RKO (cell line): ENCODE measurements at regions not wholly inside any gene's neighbourhood (a gene's known extent, or its start where the extent isn't known, plus 50 kb on each side); places are given as distances from the start of the nearest gene placed in this dataset.

Experiments used
- DNase-seq: peaks from one replicate; pipeline ENCODE4 v3.0.0-alpha.2; 2016; ENCODE audit warnings: low spot score

- DNase-seq, result no peak
Measured at GRCh38 chr12:46468160-46468559, 95.6 kb upstream of the SLC38A2 start.

GRCh38 chr12:46465307-46465706, 92.7 kb upstream of the SLC38A2 start:
- DNase-seq, result no peak

GRCh38 chr12:46464863-46465262, 92.3 kb upstream of the SLC38A2 start:
- no peak for DNase-seq

- no peak for DNase-seq
Measured at GRCh38 chr12:46462641-46463355, 90.2 kb upstream of the SLC38A2 start.

- no peak for DNase-seq
Measured at GRCh38 chr12:46461907-46462640, 89.5 kb upstream of the SLC38A2 start.

- DNase-seq, result no peak
Measured at GRCh38 chr12:46461459-46461858, 88.9 kb upstream of the SLC38A2 start.

- DNase-seq, result no peak
Measured at GRCh38 chr12:46460682-46461210, 88.2 kb upstream of the SLC38A2 start.

GRCh38 chr12:46459861-46460545, 87.4 kb upstream of the SLC38A2 start:
- no peak for DNase-seq

GRCh38 chr12:46459111-46459510, 86.5 kb upstream of the SLC38A2 start:
- DNase-seq, result no peak

- no peak for DNase-seq
Measured at GRCh38 chr12:46458500-46459102, 86.0 kb upstream of the SLC38A2 start.

GRCh38 chr12:46457958-46458357, 85.4 kb upstream of the SLC38A2 start:
- no peak for DNase-seq

- no peak for DNase-seq
Measured at GRCh38 chr12:46456356-46457334, 84.1 kb upstream of the SLC38A2 start.

- DNase-seq, result no peak
Measured at GRCh38 chr12:46455648-46456352, 83.2 kb upstream of the SLC38A2 start.

GRCh38 chr12:46454981-46455380, 82.4 kb upstream of the SLC38A2 start:
- DNase-seq, result no peak

GRCh38 chr12:46453428-46453827, 80.9 kb upstream of the SLC38A2 start:
- no peak for DNase-seq

GRCh38 chr12:46452776-46453175, 80.2 kb upstream of the SLC38A2 start:
- DNase-seq, result no peak

GRCh38 chr12:46452061-46452615, 79.6 kb upstream of the SLC38A2 start:
- DNase-seq, result no peak

GRCh38 chr12:46451276-46452021, 78.9 kb upstream of the SLC38A2 start:
- peak; percentile 35 for DNase-seq

- DNase-seq, result no peak
Measured at GRCh38 chr12:46450279-46450748, 77.7 kb upstream of the SLC38A2 start.
